HL-60 (cell line): ENCODE measurements at regions not wholly inside any gene's neighbourhood (a gene's known extent, or its start where the extent isn't known, plus 50 kb on each side); places are given as distances from the start of the nearest gene placed in this dataset.

Source experiments
- GABPA ChIP-seq: IDR thresholded peaks from 2 replicates; pipeline ENCODE4 v1.6.1; 2012; ENCODE audit warnings: low read depth
- POLR2AphosphoS5 ChIP-seq: IDR thresholded peaks from 2 replicates; pipeline ENCODE4 v1.6.1; 2012; ENCODE audit warnings: low read depth
- TF ChIP-seq, protein P1 (sequence below): IDR thresholded peaks from one replicate; pipeline ENCODE4 v1.5.1; 2011; ENCODE audit warnings: low read length, control low read depth, inconsistent platforms; ENCODE audit not compliant: insufficient read depth

DNA sequence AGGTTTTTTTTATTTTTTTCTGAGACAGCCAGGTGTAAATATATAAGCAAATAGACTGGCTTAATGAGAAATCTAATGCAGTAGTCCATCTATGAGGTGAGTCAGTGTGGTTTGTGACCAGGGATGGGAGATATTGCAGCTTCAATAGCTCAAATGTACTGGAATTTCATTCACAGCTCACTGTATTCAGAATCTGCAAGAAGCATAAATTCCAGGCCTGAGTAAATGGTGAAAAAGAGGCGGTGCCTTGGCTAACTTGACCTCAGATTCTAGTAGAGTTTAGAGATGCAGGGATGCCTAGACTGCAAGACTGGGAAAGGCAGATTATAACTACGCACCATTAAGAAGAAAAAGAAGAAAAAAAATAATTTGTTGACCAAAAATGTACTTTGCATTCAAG lies 151.9 kb upstream of the SMC2 start:
- TF ChIP-seq GABPA (no peak), POLR2AphosphoS5 (no peak)
- TF ChIP-seq, protein P1, sequence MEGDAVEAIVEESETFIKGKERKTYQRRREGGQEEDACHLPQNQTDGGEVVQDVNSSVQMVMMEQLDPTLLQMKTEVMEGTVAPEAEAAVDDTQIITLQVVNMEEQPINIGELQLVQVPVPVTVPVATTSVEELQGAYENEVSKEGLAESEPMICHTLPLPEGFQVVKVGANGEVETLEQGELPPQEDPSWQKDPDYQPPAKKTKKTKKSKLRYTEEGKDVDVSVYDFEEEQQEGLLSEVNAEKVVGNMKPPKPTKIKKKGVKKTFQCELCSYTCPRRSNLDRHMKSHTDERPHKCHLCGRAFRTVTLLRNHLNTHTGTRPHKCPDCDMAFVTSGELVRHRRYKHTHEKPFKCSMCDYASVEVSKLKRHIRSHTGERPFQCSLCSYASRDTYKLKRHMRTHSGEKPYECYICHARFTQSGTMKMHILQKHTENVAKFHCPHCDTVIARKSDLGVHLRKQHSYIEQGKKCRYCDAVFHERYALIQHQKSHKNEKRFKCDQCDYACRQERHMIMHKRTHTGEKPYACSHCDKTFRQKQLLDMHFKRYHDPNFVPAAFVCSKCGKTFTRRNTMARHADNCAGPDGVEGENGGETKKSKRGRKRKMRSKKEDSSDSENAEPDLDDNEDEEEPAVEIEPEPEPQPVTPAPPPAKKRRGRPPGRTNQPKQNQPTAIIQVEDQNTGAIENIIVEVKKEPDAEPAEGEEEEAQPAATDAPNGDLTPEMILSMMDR: no peak
